Fibroblast of skin of left quadriceps (primary cell): ENCODE measurements at regions not wholly inside any gene's neighbourhood (a gene's known extent, or its start where the extent isn't known, plus 50 kb on each side); places are given as distances from the start of the nearest gene placed in this dataset.
"Not testable (repeated sequence)": the region's sequence is repeated elsewhere in the genome, so short reads cannot be mapped to it uniquely, and the experiment has no call there.

Source experiments
- DNase-seq, 2 experiments: peaks; one replicate each; pipeline ENCODE4 v3.0.0-alpha.2; 2013; ENCODE audit warnings: low read depth in 2 of 2

DNA sequence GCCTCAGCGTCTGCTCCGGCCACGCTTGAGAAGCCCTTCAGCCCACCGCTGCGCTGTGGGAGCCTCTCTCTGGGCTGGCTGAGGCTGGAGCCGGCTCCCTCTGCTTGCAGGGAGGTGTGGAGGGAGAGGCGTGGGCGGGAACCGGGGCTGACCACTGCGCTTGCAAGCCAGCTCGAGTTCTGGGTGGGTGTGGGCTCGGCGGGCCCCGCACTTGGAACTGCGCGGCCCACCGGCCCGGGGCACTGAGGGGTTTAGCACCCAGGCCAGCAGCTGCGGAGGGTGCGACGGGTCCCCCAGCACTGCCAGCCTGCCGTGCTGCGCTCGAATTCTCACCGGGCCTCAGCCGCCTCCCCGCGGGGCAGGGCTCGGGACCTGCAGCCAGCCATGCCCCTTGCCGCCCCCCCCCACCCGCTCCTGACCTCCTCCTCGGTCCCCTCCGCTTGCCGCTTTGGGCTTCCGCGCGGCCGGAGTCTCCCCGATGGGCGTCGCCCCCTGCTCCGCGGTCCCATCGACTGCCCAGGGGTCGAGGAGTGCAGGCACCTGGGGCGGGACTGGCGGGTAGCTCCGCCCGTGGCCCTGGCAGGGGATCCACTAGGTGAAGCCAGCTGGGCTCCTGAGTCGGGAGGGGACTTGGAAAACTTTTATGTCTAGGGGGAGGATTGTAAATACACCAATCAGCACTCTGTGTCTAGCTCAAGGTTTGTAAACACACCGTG, 106.7 kb downstream of the RAP2B start:
- DNase-seq: no peak

- DNase-seq: no peak
These were observed 107.7 kb downstream of the RAP2B start for GRCh38 chr3:153269730-153270129.

DNA sequence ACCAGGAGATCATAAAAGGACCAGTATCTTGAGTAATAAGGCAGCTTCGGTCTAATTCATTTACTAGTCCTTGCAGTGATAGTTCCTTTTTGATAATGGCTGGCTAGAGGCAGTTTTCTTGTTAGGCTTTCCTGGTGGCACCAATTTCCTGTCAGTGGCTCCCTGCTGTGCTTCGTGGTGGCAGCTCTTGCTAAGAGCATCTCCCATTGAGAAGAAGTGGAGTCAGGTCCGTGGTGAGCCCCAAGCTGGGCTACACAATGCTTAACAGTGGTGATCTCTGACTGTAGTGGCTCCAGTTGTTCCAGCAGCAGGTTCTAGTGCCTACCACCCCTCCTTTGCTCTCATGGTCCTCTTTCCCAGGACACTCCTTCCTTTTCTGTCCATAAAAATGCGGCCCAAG, 111.2 kb downstream of the RAP2B start:
- DNase-seq: no peak

DNA sequence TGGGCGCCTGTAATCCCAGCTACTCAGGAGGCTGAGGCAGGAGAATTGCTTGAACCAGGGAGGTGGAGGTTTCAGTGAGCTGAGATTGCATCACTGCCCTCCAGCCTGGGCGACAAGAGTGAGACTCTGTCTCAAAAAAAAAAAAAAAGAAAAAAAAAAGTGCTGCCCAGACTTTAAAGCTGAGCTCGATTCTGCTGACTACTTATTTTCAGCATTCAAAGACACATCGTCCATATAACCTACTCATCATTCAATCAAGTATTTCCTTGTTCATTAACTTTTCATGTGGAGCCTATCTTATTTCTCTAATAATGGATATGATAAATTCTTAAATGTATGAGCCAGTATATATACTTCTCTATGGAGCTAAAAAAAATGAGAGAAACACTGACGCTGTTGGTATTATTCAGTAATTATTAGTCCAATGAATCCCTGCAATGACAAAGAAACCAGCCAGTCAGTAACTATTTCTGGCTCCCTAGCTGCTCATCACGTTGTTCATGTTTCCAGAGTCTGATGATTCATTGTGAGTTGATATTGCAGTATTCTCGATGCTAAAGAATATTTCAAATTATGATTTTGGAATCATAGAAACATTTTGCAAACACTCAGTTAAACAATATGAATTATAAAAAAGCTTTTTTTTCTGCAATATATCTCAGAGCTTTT, 111.9 kb downstream of the RAP2B start:
- no peak for DNase-seq

GRCh38 chr3:153274561-153274960, 112.5 kb downstream of the RAP2B start:
- DNase-seq: no peak

DNA sequence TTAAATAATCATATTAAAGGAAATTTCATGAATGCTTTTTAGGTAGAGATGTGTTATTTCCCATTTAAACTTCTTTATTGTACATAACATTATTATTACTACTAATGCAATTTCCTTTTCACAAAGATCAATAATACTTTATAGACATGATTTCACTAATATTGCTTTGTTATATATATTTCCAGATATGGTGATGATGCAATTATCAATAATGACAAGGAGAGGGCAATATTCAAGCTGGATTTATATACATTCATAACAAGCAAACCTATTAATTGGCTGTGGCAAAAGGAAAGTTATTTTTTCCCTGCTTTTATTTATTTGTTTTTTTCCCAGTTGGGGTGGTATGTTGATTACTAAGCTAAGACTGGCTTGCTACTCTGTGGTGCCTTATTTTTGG, 113.5 kb downstream of the RAP2B start:
- no peak for DNase-seq

DNA sequence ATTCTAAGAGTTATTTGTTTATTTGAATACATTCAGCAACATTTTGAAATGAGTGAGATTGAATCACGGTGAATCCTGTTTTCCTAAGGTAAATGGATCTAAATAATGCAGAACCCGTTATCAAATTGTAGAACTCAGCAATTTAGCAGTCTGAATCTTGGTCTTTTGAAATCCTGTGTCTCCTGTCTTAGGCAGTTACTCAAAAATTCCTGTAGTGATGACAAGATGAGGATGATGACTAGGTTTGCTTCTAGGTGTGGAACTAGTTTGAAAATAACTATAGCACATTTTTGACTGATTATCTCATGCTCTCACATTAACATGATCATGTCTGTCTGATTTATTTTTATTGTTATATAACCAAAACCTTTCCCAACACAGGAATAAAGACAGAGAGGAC, 115.0 kb downstream of the RAP2B start:
- peak; percentile 46 to 48 for DNase-seq

GRCh38 chr3:153281236-153281997, 119.4 kb downstream of the RAP2B start:
- not testable (repeated sequence) for DNase-seq

DNA sequence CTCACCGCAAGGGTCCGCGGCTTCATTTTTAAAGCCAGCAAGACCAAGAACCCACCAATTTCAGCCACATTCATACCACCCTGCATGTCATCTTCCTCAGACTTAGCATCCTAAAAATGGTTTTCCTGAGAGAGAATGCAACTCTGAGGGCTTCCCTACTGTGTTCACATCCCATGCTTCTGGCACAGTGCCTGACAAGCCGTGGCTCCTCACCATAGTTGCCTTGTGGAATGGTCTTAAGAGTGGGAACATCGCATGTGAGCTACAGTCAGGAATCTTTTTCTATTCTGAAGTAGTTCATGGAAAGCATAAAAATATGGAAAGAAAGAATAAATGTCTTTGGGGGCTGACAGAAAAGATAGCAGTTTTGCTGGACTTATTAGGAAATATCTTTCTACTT, 120.3 kb downstream of the RAP2B start:
- no peak for DNase-seq

DNA sequence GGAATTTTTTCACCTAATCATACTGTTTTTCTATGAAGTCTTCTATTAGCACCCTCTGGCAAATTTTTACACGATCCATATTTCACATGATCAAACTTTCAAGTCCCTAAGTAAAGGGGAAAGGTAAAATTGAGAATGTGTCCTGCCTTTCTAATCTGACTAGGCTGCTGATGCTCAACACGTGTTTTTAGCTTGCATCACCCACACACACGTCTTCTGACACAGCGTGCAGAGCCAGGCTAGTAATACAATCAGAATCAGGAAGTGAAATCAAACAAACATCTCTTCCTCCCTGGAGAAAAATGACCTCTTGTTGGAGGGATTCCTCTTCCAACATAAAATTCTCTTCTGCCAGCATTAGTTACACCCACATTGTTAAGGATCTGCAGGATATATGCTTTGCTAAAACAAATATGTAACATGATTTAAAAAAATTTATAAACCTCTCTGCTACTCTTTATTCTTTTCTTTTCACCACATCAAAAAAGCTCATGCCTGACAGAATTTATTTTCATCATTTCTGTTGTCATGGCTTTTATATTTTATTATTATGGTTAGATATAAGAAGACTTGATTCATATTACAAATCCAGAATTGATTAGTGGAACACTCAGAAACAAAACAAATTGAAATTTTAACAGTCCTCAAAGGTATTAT, 122.4 kb downstream of the RAP2B start:
- DNase-seq: peak; percentile 78 to 81

DNA sequence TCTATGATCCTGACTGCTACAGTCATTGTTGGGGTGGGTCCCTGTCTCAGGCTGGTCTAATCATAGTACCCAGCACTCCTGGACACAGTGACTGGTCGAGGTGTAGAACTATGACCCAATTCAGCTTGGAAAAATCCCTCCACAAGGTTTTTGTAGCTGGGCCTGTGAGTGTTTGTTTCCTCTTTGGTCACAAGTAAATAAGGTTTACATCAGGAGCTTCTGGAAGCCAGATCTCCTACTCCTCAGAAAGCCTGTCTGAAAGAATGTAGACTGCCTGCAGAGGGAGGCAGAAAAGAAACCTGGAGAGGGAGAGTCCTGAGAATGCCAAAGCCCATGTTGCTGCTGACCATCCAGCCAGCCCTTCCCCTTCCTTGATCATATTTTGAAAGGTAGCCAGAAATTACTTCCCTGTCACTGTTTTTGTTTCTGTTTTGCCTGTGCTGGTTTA, 123.2 kb downstream of the RAP2B start:
- no peak for DNase-seq

GRCh38 chr3:153285982-153286381, 124.0 kb downstream of the RAP2B start:
- DNase-seq: no peak

GRCh38 chr3:153287017-153287416, 125.0 kb downstream of the RAP2B start:
- DNase-seq: no peak

DNA sequence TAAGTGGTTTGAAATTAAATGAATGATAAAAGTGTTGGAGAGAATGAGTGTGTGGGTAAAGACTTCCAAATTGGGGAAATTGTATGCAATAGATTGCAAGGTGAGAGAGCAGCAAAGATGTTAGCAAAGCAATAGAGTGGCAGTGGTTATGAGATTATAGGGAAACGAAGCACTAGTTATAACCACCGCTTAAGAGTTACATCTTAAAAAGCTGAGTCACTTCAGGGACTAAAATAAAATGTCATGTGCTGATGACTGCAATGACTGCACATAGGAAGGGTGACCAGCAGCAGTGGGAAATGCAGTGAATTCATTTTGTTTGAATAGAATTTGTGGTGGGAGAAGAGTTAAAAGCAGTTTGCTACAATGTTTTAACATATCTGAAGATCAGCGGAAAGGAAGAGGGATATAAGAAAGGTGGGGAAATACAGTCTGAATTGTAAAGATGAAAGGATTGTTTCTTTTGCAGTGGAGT, 127.3 kb downstream of the RAP2B start:
- DNase-seq: no peak

- no peak for DNase-seq
These were observed 128.4 kb downstream of the RAP2B start for GRCh38 chr3:153290268-153291015.

DNA sequence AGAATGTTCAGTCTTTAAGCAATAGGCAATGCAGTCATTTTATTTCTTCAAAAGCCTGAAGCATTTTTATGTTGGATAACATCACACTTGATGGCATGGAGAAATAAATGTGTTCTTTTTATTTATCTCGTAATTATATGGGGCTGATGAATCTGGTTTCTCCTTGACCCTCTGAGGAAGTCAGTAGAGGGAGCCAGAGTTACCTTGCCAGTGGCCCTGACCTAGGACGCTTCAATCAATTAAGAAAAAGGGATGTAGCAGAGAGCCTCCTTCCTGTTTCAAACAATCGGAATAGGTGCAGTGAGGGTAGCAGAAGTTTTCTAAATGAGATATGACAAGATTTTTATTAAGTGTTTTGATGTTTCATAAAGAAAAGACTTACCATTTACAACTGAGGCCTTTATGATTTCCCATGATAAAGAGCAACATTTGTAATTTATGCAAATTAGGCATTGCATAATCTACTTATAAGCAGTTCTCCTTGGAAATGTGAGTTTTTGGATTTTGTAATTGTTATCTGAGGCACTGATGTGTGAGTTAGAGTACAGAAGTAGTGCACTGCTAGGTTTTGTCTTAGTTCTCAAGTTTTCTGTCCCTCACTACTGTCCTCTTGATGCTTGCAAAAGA, 129.1 kb downstream of the RAP2B start:
- no peak for DNase-seq

DNA sequence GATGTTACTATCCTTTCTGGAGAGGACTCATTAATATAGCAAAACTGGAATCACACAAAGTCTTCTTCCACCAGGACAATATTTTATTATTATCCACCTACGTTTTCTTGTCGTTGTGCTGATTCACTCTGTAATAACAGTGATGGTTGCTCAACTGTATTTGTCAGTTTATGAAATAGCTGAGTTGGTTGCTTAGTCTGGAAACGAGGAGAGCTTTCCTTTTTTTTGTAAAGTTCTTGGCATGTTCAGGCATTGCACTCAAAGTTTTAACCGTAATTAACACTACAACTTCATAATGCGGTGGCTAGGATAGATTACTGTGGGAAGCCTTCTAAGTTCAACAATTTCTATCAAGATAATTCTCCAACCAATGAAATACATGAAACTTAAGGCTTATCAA, 131.2 kb downstream of the RAP2B start:
- DNase-seq: no peak

- no peak for DNase-seq
These were observed 133.9 kb downstream of the RAP2B start for GRCh38 chr3:153295901-153296300.

DNA sequence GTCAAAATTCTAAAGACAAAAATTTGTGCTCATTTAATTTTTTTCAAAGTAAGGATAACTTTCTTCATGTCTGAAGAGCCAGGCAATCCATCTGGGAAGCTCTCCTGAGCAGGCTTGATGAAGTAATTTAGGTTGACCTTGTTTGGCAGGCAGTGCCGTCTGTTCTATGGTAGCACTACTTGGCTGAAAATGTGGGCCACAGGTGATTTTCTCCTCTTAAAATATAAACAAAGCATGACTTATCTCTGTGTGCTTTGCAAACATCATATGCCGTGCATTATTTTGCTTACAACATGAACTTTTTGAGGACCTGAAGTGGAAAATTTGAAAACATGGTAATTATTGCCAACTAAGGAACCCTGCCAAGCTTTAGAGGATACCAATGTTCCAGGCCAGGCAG, 143.2 kb downstream of the RAP2B start:
- no peak for DNase-seq

DNA sequence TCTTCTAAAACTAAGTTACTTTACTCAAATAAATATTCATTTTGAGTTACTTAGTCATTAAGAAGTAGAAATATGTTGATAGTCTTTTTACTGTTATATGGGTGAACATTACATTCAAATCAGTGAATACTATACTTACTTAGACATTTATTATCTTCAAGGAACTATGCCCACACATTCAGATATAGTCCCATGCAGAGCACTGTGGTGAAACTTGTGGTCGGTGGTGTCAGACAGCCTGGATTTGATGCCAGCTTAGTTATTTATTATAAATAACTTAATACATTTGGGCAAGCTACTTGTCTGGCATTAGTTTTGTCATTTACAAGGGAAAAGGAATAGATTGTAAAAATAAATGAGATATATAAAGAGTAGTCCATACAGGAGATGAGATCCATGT, 149.5 kb downstream of the RAP2B start:
- no peak for DNase-seq
